MCF 10A (cell line): ENCODE measurements at regions not wholly inside any gene's neighbourhood (a gene's known extent, or its start where the extent isn't known, plus 50 kb on each side); places are given as distances from the start of the nearest gene placed in this dataset.
"Not testable (repeated sequence)": the region's sequence is repeated elsewhere in the genome, so short reads cannot be mapped to it uniquely, and the experiment has no call there.

ENCODE experiments used
- BruUV-seq: library from RNA; stranded (reverse); fragments of 400-500 nt; replicated peaks from 2 replicates; lab custom pipeline; 2021; lab: Mats Ljungman, UMichigan
- CTCF ChIA-PET: fragments of 300-600 bp; sonication (Branson Sonifier 250); formaldehyde crosslinking; extraction: SDS; loops from one replicate; lab custom pipeline; 2021; ENCODE audit warnings: antibody characterized with exemption, inconsistent platforms; lab: Yijun Ruan, JAX
- POLR2A ChIA-PET: fragments of 300-600, 350-650 bp; sonication (Branson Sonifier 250); formaldehyde crosslinking; extraction: SDS; loops from one replicate; lab custom pipeline; 2020; ENCODE audit warnings: antibody characterized with exemption, inconsistent platforms; lab: Yijun Ruan, JAX
- DNase-seq: peaks from one replicate; pipeline ENCODE4 v3.0.0-alpha.2; 2018; ENCODE audit not compliant: unreplicated experiment
- H3K27ac Mint-ChIP-seq: one replicate; pipeline ENCODE4 v1.8.0; 2022; ENCODE audit warnings: mild to moderate bottlenecking, low read depth, mixed read lengths; ENCODE audit not compliant: unreplicated experiment
- H3K27me3 Mint-ChIP-seq: one replicate; pipeline ENCODE4 v1.8.0; 2022; ENCODE audit warnings: mixed read lengths; ENCODE audit not compliant: insufficient read depth, unreplicated experiment
- H3K36me3 Mint-ChIP-seq: one replicate; pipeline ENCODE4 v1.8.0; 2022; ENCODE audit warnings: mild to moderate bottlenecking, moderate library complexity, mixed read lengths; ENCODE audit not compliant: insufficient read depth, unreplicated experiment
- H3K4me1 Mint-ChIP-seq: one replicate; pipeline ENCODE4 v1.8.0; 2022; ENCODE audit warnings: mixed read lengths; ENCODE audit not compliant: insufficient read depth, unreplicated experiment
- H3K4me3 Mint-ChIP-seq: one replicate; pipeline ENCODE4 v1.8.0; 2022; ENCODE audit warnings: mild to moderate bottlenecking, moderate library complexity, mixed read lengths; ENCODE audit not compliant: unreplicated experiment
- H3K9me3 Mint-ChIP-seq: one replicate; pipeline ENCODE4 v1.8.0; 2022; ENCODE audit warnings: mixed read lengths; ENCODE audit not compliant: unreplicated experiment
- CTCF ChIP-seq: fragments of 200-600 bp; IDR thresholded peaks from one replicate; pipeline ENCODE4 v1.8.0; 2022; ENCODE audit warnings: antibody characterized with exemption, mild to moderate bottlenecking; ENCODE audit not compliant: unreplicated experiment
- intact Hi-C: fragments of 100-400 bp; cut with micrococcal nuclease; formaldehyde crosslinking; loops from 2 replicates; pipeline ENCODE4 v1.14.1; 2022

- no TSS peak for BruUV-seq
- ChIA-PET POLR2A (no interaction called here), CTCF (interaction anchor here (0.6 kb wide), 1 partner anchor 42 kb away, joined by 3 read pairs; no protein-coding TSS in a partner anchor)
- intact Hi-C loops: no loop called here
- TF ChIP-seq CTCF: no peak
- Mint-ChIP-seq H3K27me3 (no peaks in the 10 kb centered on the region), H3K4me3 (no peak overlapping the region), H3K27ac (peak overlapping the region; percentile 82), H3K9me3 (no peaks in the 10 kb centered on the region), H3K36me3 (no peaks in the 10 kb centered on the region), H3K4me1 (peaks cover 30% of the 10 kb centered on the region)
- no peak for DNase-seq
These were observed 259.6 kb upstream of the CTNNB1 start for GRCh38 chr3:40939741-40940130.

GRCh38 chr3:40940651-40941050, 258.7 kb upstream of the CTNNB1 start:
- no peaks in the 10 kb centered on the region for H3K27me3 Mint-ChIP-seq
- ChIA-PET POLR2A (no interaction called here), CTCF (interaction anchor here (0.7 kb wide), 1 partner anchor 95 kb away, joined by 3 read pairs; no protein-coding TSS in a partner anchor)
- H3K36me3 Mint-ChIP-seq: no peaks in the 10 kb centered on the region
- H3K4me3 Mint-ChIP-seq: no peak overlapping the region
- no peak for DNase-seq
- H3K4me1 Mint-ChIP-seq: peaks cover 30% of the 10 kb centered on the region
- no TSS peak for BruUV-seq
- intact Hi-C loops: no loop called here
- H3K9me3 Mint-ChIP-seq: no peaks in the 10 kb centered on the region
- peak overlapping the region; percentile 82 for H3K27ac Mint-ChIP-seq
- TF ChIP-seq CTCF: no peak

GRCh38 chr3:40947022-40947421, 252.3 kb upstream of the CTNNB1 start:
- H3K36me3 Mint-ChIP-seq, H3K27me3 Mint-ChIP-seq, H3K4me3 Mint-ChIP-seq, intact Hi-C loops, H3K9me3 Mint-ChIP-seq, DNase-seq, H3K4me1 Mint-ChIP-seq, POLR2A ChIA-PET, H3K27ac Mint-ChIP-seq, BruUV-seq: not testable (repeated sequence)
- CTCF ChIA-PET: interaction anchor here (0.7 kb wide), 1 partner anchor 1794 kb away, joined by 3 read pairs; no protein-coding TSS in a partner anchor

- not testable (repeated sequence) for H3K9me3 Mint-ChIP-seq
These were observed 250.0 kb upstream of the CTNNB1 start for GRCh38 chr3:40949347-40949746.

GRCh38 chr3:40951636-40952035, 247.7 kb upstream of the CTNNB1 start:
- Mint-ChIP-seq H3K27ac (no peak overlapping the region), H3K27me3 (no peaks in the 10 kb centered on the region), H3K9me3 (peaks cover 7% of the 10 kb centered on the region), H3K36me3 (no peaks in the 10 kb centered on the region), H3K4me3 (no peak overlapping the region), H3K4me1 (no peaks in the 10 kb centered on the region)
- no TSS peak for BruUV-seq
- TF ChIP-seq CTCF: no peak
- ChIA-PET POLR2A (no interaction called here), CTCF (interaction anchor here (0.7 kb wide), 1 partner anchor 60 kb away, joined by 3 read pairs; no protein-coding TSS in a partner anchor)
- intact Hi-C loops: no loop called here
- DNase-seq: no peak

More at GRCh38 chr3:40949347-40949746, 250.0 kb upstream of the CTNNB1 start:
- H3K36me3 Mint-ChIP-seq, H3K4me3 Mint-ChIP-seq, H3K27ac Mint-ChIP-seq, H3K27me3 Mint-ChIP-seq, CTCF ChIA-PET, BruUV-seq, intact Hi-C loops, H3K4me1 Mint-ChIP-seq, DNase-seq: not testable (repeated sequence)
- POLR2A ChIA-PET: interaction anchor here (0.6 kb wide), 1 partner anchor 38 kb away, joined by 3 read pairs; no protein-coding TSS in a partner anchor
